ENCODE measurements at regions not wholly inside any gene's neighbourhood (a gene's known extent, or its start where the extent isn't known, plus 50 kb on each side); places are given as distances from the start of the nearest gene placed in this dataset.

DNA sequence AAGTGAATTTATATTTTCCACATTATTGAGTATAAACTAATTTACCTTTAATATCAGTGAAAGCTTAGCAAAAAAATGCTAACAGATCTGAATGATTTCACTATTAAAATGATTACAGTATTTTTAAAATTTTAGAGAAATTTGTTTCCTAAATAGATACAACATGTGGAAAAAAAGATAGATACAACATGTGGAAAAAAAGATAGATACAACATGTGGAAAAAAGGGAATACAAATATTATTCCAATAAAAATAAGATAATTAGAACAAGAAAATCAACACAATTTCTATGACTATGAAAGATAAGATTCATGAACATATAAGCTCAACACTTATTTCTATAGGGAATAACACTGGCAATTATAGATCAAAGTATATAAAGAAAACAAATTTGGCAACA, 865.9 kb upstream of the VRK2 start:
- Histone ChIP-seq H3K4me1 (no peaks in the 10 kb centered on the region), H3K27ac (no peak overlapping the region), H3K4me3 (no peak overlapping the region), H3K36me3 (ENCODE audit: insufficient read depth in 1 of 2, low read depth in 1 of 2) (no peaks in the 10 kb centered on the region), H3K9me3 (no peaks in the 10 kb centered on the region), H3K27me3 (ENCODE audit: insufficient read depth in 3 of 3, low read length in 2 of 3) (no peaks in the 10 kb centered on the region)
- intact Hi-C loops (cut with DNase I): no loop called here
- no peak for DNase-seq
- TF ChIP-seq, protein P1, sequence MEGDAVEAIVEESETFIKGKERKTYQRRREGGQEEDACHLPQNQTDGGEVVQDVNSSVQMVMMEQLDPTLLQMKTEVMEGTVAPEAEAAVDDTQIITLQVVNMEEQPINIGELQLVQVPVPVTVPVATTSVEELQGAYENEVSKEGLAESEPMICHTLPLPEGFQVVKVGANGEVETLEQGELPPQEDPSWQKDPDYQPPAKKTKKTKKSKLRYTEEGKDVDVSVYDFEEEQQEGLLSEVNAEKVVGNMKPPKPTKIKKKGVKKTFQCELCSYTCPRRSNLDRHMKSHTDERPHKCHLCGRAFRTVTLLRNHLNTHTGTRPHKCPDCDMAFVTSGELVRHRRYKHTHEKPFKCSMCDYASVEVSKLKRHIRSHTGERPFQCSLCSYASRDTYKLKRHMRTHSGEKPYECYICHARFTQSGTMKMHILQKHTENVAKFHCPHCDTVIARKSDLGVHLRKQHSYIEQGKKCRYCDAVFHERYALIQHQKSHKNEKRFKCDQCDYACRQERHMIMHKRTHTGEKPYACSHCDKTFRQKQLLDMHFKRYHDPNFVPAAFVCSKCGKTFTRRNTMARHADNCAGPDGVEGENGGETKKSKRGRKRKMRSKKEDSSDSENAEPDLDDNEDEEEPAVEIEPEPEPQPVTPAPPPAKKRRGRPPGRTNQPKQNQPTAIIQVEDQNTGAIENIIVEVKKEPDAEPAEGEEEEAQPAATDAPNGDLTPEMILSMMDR (IDR thresholded peaks at IDR 0.05): no peak
- ATAC-seq: no peak

DNA sequence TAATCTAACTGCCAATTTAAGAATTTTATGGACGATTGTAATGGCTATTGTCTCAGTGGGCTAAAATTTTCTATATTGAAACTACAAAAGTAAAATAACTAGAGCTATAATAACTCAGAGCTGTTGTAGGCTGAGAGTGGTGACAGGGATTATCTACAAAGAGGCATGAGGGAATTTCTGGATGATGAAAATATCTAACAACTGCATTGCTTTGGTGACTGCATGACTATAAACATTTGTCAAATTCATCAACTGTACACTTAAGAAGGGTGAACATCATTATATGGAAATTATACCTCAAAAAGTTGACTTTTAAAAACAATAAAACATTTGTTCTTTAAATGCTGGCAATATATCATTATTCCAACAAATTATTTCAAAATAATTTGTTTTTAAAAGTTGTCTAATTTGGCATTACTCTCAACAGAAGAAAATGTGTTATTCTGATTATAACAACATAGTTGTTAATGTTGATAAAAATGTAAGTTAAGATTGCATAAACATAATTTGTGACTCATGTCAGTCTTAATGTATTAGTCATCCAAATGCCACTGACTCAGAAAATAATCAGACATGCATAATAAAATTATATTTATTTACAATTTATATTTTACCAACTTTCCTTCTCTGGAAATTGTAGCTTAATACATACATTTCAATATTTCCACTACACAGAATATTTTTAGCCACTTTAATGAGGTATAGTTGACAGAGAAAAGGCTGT, 865.1 kb upstream of the VRK2 start:
- H3K4me1 ChIP-seq: no peaks in the 10 kb centered on the region
- no peaks in the 10 kb centered on the region for H3K9me3 ChIP-seq
- no peak overlapping the region for H3K4me3 ChIP-seq
- H3K27me3 ChIP-seq (ENCODE audit: insufficient read depth in 3 of 3, low read length in 2 of 3): no peaks in the 10 kb centered on the region
- ATAC-seq (no peak), DNase-seq (no peak)
- H3K27ac ChIP-seq: no peak overlapping the region
- intact Hi-C loops (cut with DNase I): no loop called here
- no peaks in the 10 kb centered on the region for H3K36me3 ChIP-seq (ENCODE audit: insufficient read depth in 1 of 2, low read depth in 1 of 2)
- TF ChIP-seq, protein P1 (IDR thresholded peaks at IDR 0.05): no peak
- WGBS, 3 donors: 24 to 32% (median 29%) methylated on average over 1 of the region's 1 CpG

DNA sequence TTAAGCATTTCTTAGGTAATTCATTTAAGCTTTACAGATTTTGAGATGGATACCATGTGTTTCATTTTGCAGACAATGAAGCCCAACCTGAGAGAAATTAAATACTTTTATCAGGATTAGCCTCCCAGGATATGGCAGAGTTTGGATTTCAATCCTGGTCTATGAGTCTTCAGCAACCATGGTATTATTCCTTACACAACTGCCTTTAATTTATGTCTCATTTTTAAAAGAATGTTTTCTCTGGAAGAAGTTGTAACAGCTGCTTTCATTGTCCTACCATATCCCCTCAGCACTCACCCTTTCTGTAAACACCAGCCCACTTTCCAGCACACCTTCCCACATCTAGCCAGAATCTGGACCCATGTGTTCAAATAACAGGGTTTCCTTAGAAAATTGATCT, 863.7 kb upstream of the VRK2 start:
- H3K9me3 ChIP-seq: no peaks in the 10 kb centered on the region
- no peak overlapping the region for H3K4me3 ChIP-seq

DNA sequence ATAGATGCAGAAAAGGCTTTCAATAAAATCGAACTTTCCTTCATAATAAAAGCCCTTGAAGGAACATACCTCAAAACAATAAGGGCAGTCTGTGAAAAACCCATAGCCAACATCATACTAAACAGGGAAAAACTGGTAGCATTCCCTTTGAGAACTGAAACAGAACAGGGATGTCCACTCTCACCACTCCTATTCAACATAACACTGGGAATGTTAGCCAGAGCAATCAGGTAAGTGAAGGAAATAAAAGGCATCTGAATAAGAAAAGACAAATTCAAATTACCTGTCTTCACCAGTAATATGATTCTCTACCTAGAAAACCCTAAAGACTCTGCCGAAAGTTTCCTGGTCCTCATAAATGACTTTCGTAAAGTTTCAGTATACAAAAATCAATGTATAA, 861.0 kb upstream of the VRK2 start:
- Histone ChIP-seq H3K36me3 (ENCODE audit: insufficient read depth in 1 of 2, low read depth in 1 of 2) (no peaks in the 10 kb centered on the region), H3K27ac (no peak overlapping the region), H3K4me3 (no peak overlapping the region), H3K9me3 (no peaks in the 10 kb centered on the region), H3K4me1 (no peaks in the 10 kb centered on the region), H3K27me3 (ENCODE audit: insufficient read depth in 3 of 3, low read length in 2 of 3) (no peaks in the 10 kb centered on the region)
- DNase-seq (no peak), ATAC-seq (no peak)
- intact Hi-C loops (cut with DNase I): no loop called here
- WGBS, 3 donors: 74 to 83% (median 81%) methylated on average over 3 of the region's 3 CpGs
- TF ChIP-seq, protein P1 (IDR thresholded peaks at IDR 0.05): no peak

More for the DNA sequence above, 863.7 kb upstream of the VRK2 start:
- Histone ChIP-seq H3K27me3 (ENCODE audit: insufficient read depth in 3 of 3, low read length in 2 of 3) (no peaks in the 10 kb centered on the region), H3K27ac (no peak overlapping the region), H3K36me3 (ENCODE audit: insufficient read depth in 1 of 2, low read depth in 1 of 2) (no peaks in the 10 kb centered on the region), H3K4me1 (no peaks in the 10 kb centered on the region)
- TF ChIP-seq, protein P1 (IDR thresholded peaks at IDR 0.05): no peak
- DNase-seq (no peak), ATAC-seq (no peak)
- intact Hi-C loops (cut with DNase I): no loop called here

DNA sequence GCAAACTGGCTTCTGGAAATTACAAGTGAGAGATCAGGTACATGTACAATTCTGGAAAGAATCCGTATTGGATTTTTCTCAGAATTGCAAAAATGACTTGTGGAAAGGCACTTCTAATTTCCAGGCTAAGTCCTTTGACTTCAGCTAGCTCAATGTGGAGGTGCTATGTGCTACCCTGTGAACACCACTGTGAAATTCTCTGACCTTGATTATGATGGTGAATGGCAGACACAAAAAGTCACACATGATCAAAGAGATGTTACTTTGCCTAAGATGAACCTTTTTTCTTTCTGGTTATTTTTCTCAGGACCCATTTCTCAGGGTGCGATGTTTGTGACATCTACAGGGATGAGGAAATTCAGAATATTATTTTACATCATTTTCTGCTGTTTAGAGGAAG, 856.6 kb upstream of the VRK2 start:
- H3K27me3 ChIP-seq (ENCODE audit: insufficient read depth in 3 of 3, low read length in 2 of 3): no peaks in the 10 kb centered on the region
- DNase-seq (no peak), ATAC-seq (no peak)
- H3K9me3 ChIP-seq: no peaks in the 10 kb centered on the region
- WGBS, 3 donors: 86 to 90% (median 88%) methylated on average over 2 of the region's 2 CpGs
- no peaks in the 10 kb centered on the region for H3K36me3 ChIP-seq (ENCODE audit: insufficient read depth in 1 of 2, low read depth in 1 of 2)
- H3K4me1 ChIP-seq: no peaks in the 10 kb centered on the region
- no peak overlapping the region for H3K4me3 ChIP-seq
- TF ChIP-seq, protein P1 (IDR thresholded peaks at IDR 0.05): no peak
- no peak overlapping the region for H3K27ac ChIP-seq
- intact Hi-C loops (cut with DNase I): no loop called here
